ENCODE measurements at regions not wholly inside any gene's neighbourhood (a gene's known extent, or its start where the extent isn't known, plus 50 kb on each side); places are given as distances from the start of the nearest gene placed in this dataset.

GRCh38 chr5:128684961-128685360 is 146.9 kb upstream of the FBN2 start:
- TF ChIP-seq CTCF (IDR thresholded peaks at IDR 0.05; ENCODE audit: low read depth, low read length) (no peak), MYC (IDR thresholded peaks at IDR 0.05; ENCODE audit: low read depth, low read length) (no peak), POLR2A (IDR thresholded peaks at IDR 0.05; ENCODE audit: extremely low read depth, insufficient read length) (no peak)
